ENCODE measurements at regions not wholly inside any gene's neighbourhood (a gene's known extent, or its start where the extent isn't known, plus 50 kb on each side); places are given as distances from the start of the nearest gene placed in this dataset.
"Not testable (repeated sequence)": the region's sequence is repeated elsewhere in the genome, so short reads cannot be mapped to it uniquely, and the experiment has no call there.

- not testable (repeated sequence) for H3K79me2 ChIP-seq (replicated peaks; ENCODE audit: insufficient read depth); DNase-seq (ENCODE audit: low spot score); H3K4me2 ChIP-seq; H4K20me1 ChIP-seq (replicated peaks; ENCODE audit: insufficient read depth); H3K36me3 Mint-ChIP-seq (ENCODE audit: low read depth); H3K36me3 ChIP-seq (ENCODE audit: insufficient read depth); H3K9me2 ChIP-seq (ENCODE audit: insufficient read depth); H3K27me3 ChIP-seq (ENCODE audit: insufficient read depth); H3K27ac ChIP-seq (ENCODE audit: low read depth); H3K4me3 Mint-ChIP-seq; H3K27me3 Mint-ChIP-seq (ENCODE audit: insufficient read depth, low read depth, poor library complexity); H3K9me3 Mint-ChIP-seq; ATAC-seq; H3F3A ChIP-seq (replicated peaks; ENCODE audit: low read depth); H2AFZ ChIP-seq; H3K4me1 Mint-ChIP-seq; H3K4me3 ChIP-seq; H3K27ac Mint-ChIP-seq; H3K4me1 ChIP-seq (ENCODE audit: insufficient read depth)
Measured at GRCh38 chr21:8395992-8396391, 2125.4 kb upstream of the TPTE start.

- not testable (repeated sequence) for H3K4me1 ChIP-seq (ENCODE audit: insufficient read depth); H3K4me3 Mint-ChIP-seq; H3K9me3 Mint-ChIP-seq; H3K4me2 ChIP-seq; DNase-seq (ENCODE audit: low spot score); H2AFZ ChIP-seq; H3K9me2 ChIP-seq (ENCODE audit: insufficient read depth); H3K36me3 Mint-ChIP-seq (ENCODE audit: low read depth); H3K4me3 ChIP-seq; H3K27me3 Mint-ChIP-seq (ENCODE audit: insufficient read depth, low read depth, poor library complexity); H3F3A ChIP-seq (replicated peaks; ENCODE audit: low read depth); H3K27ac Mint-ChIP-seq; H3K27me3 ChIP-seq (ENCODE audit: insufficient read depth); H3K36me3 ChIP-seq (ENCODE audit: insufficient read depth); H3K79me2 ChIP-seq (replicated peaks; ENCODE audit: insufficient read depth); H4K20me1 ChIP-seq (replicated peaks; ENCODE audit: insufficient read depth); H3K4me1 Mint-ChIP-seq; H3K27ac ChIP-seq (ENCODE audit: low read depth)
- peak; percentile 57; the same call in 2 of the 3 replicates for ATAC-seq
Measured at GRCh38 chr21:8398870-8399437, 2122.4 kb upstream of the TPTE start.

- not testable (repeated sequence) for H3K27me3 ChIP-seq (ENCODE audit: insufficient read depth); H3K36me3 ChIP-seq (ENCODE audit: insufficient read depth); H4K20me1 ChIP-seq (replicated peaks; ENCODE audit: insufficient read depth); H3K27ac ChIP-seq (ENCODE audit: low read depth); H3K27ac Mint-ChIP-seq; H3K4me3 ChIP-seq; H3K79me2 ChIP-seq (replicated peaks; ENCODE audit: insufficient read depth); H3F3A ChIP-seq (replicated peaks; ENCODE audit: low read depth); H3K9me3 Mint-ChIP-seq; H3K27me3 Mint-ChIP-seq (ENCODE audit: insufficient read depth, low read depth, poor library complexity); DNase-seq (ENCODE audit: low spot score); H3K4me2 ChIP-seq; H2AFZ ChIP-seq; H3K9me2 ChIP-seq (ENCODE audit: insufficient read depth); ATAC-seq; H3K4me1 Mint-ChIP-seq; H3K4me3 Mint-ChIP-seq; H3K4me1 ChIP-seq (ENCODE audit: insufficient read depth); H3K36me3 Mint-ChIP-seq (ENCODE audit: low read depth)
Measured at GRCh38 chr21:8399866-8400265, 2121.5 kb upstream of the TPTE start.

GRCh38 chr21:8401799-8402198 lies 2119.6 kb upstream of the TPTE start:
- not testable (repeated sequence) for H3K9me3 Mint-ChIP-seq; H3K36me3 Mint-ChIP-seq (ENCODE audit: low read depth); H3F3A ChIP-seq (replicated peaks; ENCODE audit: low read depth); H3K4me3 Mint-ChIP-seq; H3K27me3 ChIP-seq (ENCODE audit: insufficient read depth); H3K4me1 ChIP-seq (ENCODE audit: insufficient read depth); H3K36me3 ChIP-seq (ENCODE audit: insufficient read depth); H3K4me2 ChIP-seq; ATAC-seq; H2AFZ ChIP-seq; H4K20me1 ChIP-seq (replicated peaks; ENCODE audit: insufficient read depth); H3K27ac Mint-ChIP-seq; H3K27me3 Mint-ChIP-seq (ENCODE audit: insufficient read depth, low read depth, poor library complexity); H3K27ac ChIP-seq (ENCODE audit: low read depth); DNase-seq (ENCODE audit: low spot score); H3K4me3 ChIP-seq; H3K79me2 ChIP-seq (replicated peaks; ENCODE audit: insufficient read depth); H3K4me1 Mint-ChIP-seq; H3K9me2 ChIP-seq (ENCODE audit: insufficient read depth)

- not testable (repeated sequence) for H3F3A ChIP-seq (replicated peaks; ENCODE audit: low read depth); H3K4me3 Mint-ChIP-seq; H3K27me3 ChIP-seq (ENCODE audit: insufficient read depth); H3K4me1 ChIP-seq (ENCODE audit: insufficient read depth); H3K4me2 ChIP-seq; H4K20me1 ChIP-seq (replicated peaks; ENCODE audit: insufficient read depth); H3K27ac ChIP-seq (ENCODE audit: low read depth); H2AFZ ChIP-seq; H3K27ac Mint-ChIP-seq; H3K36me3 ChIP-seq (ENCODE audit: insufficient read depth); H3K79me2 ChIP-seq (replicated peaks; ENCODE audit: insufficient read depth); ATAC-seq; H3K36me3 Mint-ChIP-seq (ENCODE audit: low read depth); DNase-seq (ENCODE audit: low spot score); H3K4me3 ChIP-seq; H3K4me1 Mint-ChIP-seq; H3K27me3 Mint-ChIP-seq (ENCODE audit: insufficient read depth, low read depth, poor library complexity); H3K9me3 Mint-ChIP-seq; H3K9me2 ChIP-seq (ENCODE audit: insufficient read depth)
Measured at GRCh38 chr21:8406331-8406730, 2115.1 kb upstream of the TPTE start.

DNA sequence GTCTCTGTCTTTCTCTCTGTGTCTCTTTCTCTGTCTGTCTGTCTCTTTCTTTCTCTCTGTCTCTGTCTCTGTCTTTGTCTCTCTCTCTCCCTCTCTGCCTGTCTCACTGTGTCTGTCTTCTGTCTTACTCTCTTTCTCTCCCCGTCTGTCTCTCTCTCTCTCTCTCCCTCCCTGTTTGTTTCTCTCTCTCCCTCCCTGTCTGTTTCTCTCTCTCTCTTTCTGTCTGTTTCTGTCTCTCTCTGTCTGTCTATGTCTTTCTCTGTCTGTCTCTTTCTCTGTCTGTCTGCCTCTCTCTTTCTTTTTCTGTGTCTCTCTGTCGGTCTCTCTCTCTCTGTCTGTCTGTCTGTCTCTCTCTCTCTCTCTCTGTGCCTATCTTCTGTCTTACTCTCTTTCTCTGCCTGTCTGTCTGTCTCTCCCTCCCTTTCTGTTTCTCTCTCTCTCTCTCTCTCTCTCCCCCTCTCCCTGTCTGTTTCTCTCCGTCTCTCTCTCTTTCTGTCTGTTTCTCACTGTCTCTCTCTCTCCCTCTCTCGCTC lies 2110.2 kb upstream of the TPTE start:
- not testable (repeated sequence) for H3F3A ChIP-seq (replicated peaks; ENCODE audit: low read depth); H3K27ac ChIP-seq (ENCODE audit: low read depth); H4K20me1 ChIP-seq (replicated peaks; ENCODE audit: insufficient read depth); H3K79me2 ChIP-seq (replicated peaks; ENCODE audit: insufficient read depth); H3K36me3 ChIP-seq (ENCODE audit: insufficient read depth); H3K4me3 ChIP-seq; H3K4me1 Mint-ChIP-seq; H3K27me3 Mint-ChIP-seq (ENCODE audit: insufficient read depth, low read depth, poor library complexity); H3K36me3 Mint-ChIP-seq (ENCODE audit: low read depth); H3K4me1 ChIP-seq (ENCODE audit: insufficient read depth); H3K27me3 ChIP-seq (ENCODE audit: insufficient read depth); H2AFZ ChIP-seq; H3K4me3 Mint-ChIP-seq; DNase-seq (ENCODE audit: low spot score); H3K9me2 ChIP-seq (ENCODE audit: insufficient read depth); H3K4me2 ChIP-seq; H3K9me3 Mint-ChIP-seq
- ATAC-seq, result peak; percentile 8; the same call in 2 of the 3 replicates
- peak overlapping the region; percentile 78; the same call in 1 of the 2 replicates for H3K27ac Mint-ChIP-seq
